ENCODE measurements at regions not wholly inside any gene's neighbourhood (a gene's known extent, or its start where the extent isn't known, plus 50 kb on each side); places are given as distances from the start of the nearest gene placed in this dataset.

GRCh38 chr3:84905556-84905920 is 53.3 kb upstream of the CADM2 start:
- Histone ChIP-seq H3K27ac (ENCODE audit: low read depth in 2 of 2, low read length in 1 of 2) (no peak overlapping the region), H3K9me2 (no peaks in the 10 kb centered on the region), H3K9me3 (no peaks in the 10 kb centered on the region), H2AFZ (ENCODE audit: low read depth) (no peak overlapping the region), H3K4me3 (ENCODE audit: low read depth in 2 of 2, low read length in 1 of 2) (no peak overlapping the region), H3F3A (replicated peaks; ENCODE audit: insufficient read depth) (no peaks in the 10 kb centered on the region), H3K79me2 (ENCODE audit: insufficient read depth) (no peaks in the 10 kb centered on the region), H3K9ac (no peak overlapping the region), H4K20me1 (ENCODE audit: insufficient read depth) (no peaks in the 10 kb centered on the region), H3K27me3 (ENCODE audit: insufficient read depth) (no peaks in the 10 kb centered on the region), H3K36me3 (replicated peaks in 1 of 2; ENCODE audit: control insufficient read depth in 1 of 2, insufficient read depth in 2 of 2, low read length in 1 of 2) (no peaks in the 10 kb centered on the region), H3K4me2 (no peak overlapping the region), H3K4me1 (ENCODE audit: control insufficient read depth in 1 of 2, insufficient read depth in 2 of 2, low read depth in 1 of 2, low read length in 1 of 2) (peaks cover 0 to 5% of the 10 kb centered on the region in 2 experiments; a peak in 1 of 4 replicates)
- 10% methylated on average over 4 of the region's 5 CpGs for WGBS (ENCODE audit: low lambda C conversion rate)
- DNase-seq, result no peak
- no peak for TF ChIP-seq ELF1 (IDR thresholded peaks at IDR 0.05)
- TF ChIP-seq USF2 (IDR thresholded peaks at IDR 0.05; ENCODE audit: borderline replicate concordance, low read depth, low read length), result no peak
- TF ChIP-seq TCF12 (IDR thresholded peaks at IDR 0.05), result no peak
- no peak for TF ChIP-seq ZBTB33 (IDR thresholded peaks at IDR 0.05; ENCODE audit: borderline replicate concordance, low read depth)
- TF ChIP-seq MEF2A (IDR thresholded peaks at IDR 0.05; ENCODE audit: borderline replicate concordance, low read depth), result no peak
- ChIA-PET CTCF (no interaction called here), POLR2A (no interaction called here)

- H3K4me2 ChIP-seq, result no peak overlapping the region
- no peaks in the 10 kb centered on the region for H3K79me2 ChIP-seq (ENCODE audit: insufficient read depth)
- no peak overlapping the region for H2AFZ ChIP-seq (ENCODE audit: low read depth)
- H3K27me3 ChIP-seq (ENCODE audit: insufficient read depth), result no peaks in the 10 kb centered on the region
- ChIA-PET POLR2A (no interaction called here), CTCF (no interaction called here)
- no peaks in the 10 kb centered on the region for H4K20me1 ChIP-seq (ENCODE audit: insufficient read depth)
- H3K9ac ChIP-seq, result no peak overlapping the region
- TF ChIP-seq GABPA (IDR thresholded peaks at IDR 0.05; ENCODE audit: low read depth), result no peak
- TF ChIP-seq SIN3A (IDR thresholded peaks at IDR 0.05; ENCODE audit: borderline replicate concordance, low read depth, low read length), result no peak
- no peak for TF ChIP-seq NRF1 (IDR thresholded peaks at IDR 0.05; ENCODE audit: low read depth, low read length)
- no peak for TF ChIP-seq YY1 (IDR thresholded peaks at IDR 0.05; ENCODE audit: low read depth)
- no peak for TF ChIP-seq CTCF (IDR thresholded peaks at IDR 0.05)
- no peak for TF ChIP-seq NFIC (IDR thresholded peaks at IDR 0.05; ENCODE audit: borderline replicate concordance)
- no peak for TF ChIP-seq IRF3 (IDR thresholded peaks at IDR 0.05; ENCODE audit: low read depth, low read length)
- TF ChIP-seq EP300 (IDR thresholded peaks at IDR 0.05; ENCODE audit: borderline replicate concordance in 1 of 2, low read depth in 1 of 2, low read length in 1 of 2), result no peak
- TF ChIP-seq USF1 (IDR thresholded peaks at IDR 0.05; ENCODE audit: borderline replicate concordance, low read depth), result no peak
- no peak overlapping the region for H3K4me3 ChIP-seq (ENCODE audit: low read depth in 2 of 2, low read length in 1 of 2)
- no peaks in the 10 kb centered on the region for H3F3A ChIP-seq (replicated peaks; ENCODE audit: insufficient read depth)
- no peaks in the 10 kb centered on the region for H3K9me3 ChIP-seq
- H3K9me2 ChIP-seq, result no peaks in the 10 kb centered on the region
- H3K36me3 ChIP-seq (replicated peaks in 1 of 2; ENCODE audit: control insufficient read depth in 1 of 2, insufficient read depth in 2 of 2, low read length in 1 of 2), result no peaks in the 10 kb centered on the region
- peaks cover 0 to 5% of the 10 kb centered on the region in 2 experiments; a peak in 1 of 4 replicates for H3K4me1 ChIP-seq (ENCODE audit: control insufficient read depth in 1 of 2, insufficient read depth in 2 of 2, low read depth in 1 of 2, low read length in 1 of 2)
- no peak for DNase-seq
- no peak overlapping the region for H3K27ac ChIP-seq (ENCODE audit: low read depth in 2 of 2, low read length in 1 of 2)
- 0% methylated on average over 3 of the region's 6 CpGs for WGBS (ENCODE audit: low lambda C conversion rate)
Observed at GRCh38 chr3:84906065-84906464, 52.7 kb upstream of the CADM2 start.
